Activated CD8-positive, alpha-beta memory T cell treated with anti-CD3 and anti-CD28 coated beads for 48 hours (primary cell): ENCODE measurements at regions not wholly inside any gene's neighbourhood (a gene's known extent, or its start where the extent isn't known, plus 50 kb on each side); places are given as distances from the start of the nearest gene placed in this dataset.

Experiments
- DNase-seq, 3 experiments: peaks; one replicate each; pipeline ENCODE4 v3.0.0-alpha.2; 2020; ENCODE audit warnings: low read depth in 2 of 3, low spot score in 2 of 3

DNA sequence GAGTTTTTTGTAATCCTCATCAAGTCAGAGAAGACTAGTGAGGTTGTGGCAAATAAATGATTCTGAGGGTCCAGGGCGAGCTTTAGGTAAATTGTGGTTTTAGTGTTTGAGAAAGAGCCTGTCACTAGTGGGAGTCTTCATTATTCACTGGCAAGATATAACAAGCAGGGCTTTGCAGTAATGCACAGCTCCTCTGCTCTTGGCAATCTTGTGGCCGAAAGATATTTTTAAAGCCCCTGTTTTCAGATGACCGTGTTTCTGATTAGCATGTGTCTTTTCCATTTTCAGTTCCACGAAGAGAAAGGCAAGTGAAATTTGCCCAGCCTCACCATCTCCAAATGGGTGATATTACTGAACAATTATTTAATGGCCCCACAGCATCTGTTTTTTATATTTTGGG lies 154.0 kb upstream of the BCL6 start:
- DNase-seq: no peak

DNA sequence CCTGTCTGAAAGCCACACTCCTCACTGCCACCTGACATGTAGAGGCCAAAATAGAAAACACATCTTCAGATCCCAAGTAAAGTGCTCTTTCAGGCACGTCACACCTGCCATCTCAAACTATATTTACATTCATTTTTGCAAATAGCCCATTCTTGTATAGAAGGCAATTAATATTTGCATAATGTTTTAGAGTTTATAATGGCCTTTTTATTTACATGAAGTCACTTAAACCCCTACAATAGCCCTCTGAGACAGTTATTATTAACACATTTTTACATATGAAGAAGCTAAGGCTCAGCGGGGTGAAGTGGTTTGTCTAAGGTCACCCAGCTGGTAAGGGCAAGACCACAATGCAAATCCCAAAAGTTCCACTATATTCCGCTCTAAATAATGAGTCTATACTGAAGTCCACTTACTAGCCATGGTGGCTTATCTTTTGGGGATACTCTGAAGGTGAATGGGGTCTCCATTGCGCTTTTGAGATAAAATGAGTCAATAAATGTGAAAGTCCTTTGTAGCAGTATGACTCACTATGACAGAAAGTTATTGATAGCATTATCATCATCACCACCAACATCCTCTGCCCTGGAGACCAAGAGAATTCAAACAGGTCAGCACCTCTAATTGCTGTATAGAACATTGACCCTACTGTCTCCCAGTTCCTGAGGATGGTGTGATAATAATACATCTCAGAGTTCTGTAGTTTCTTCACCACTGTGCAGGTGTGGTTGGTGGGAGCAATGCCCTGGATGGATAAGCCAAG lies 155.9 kb upstream of the BCL6 start:
- no peak for DNase-seq

DNA sequence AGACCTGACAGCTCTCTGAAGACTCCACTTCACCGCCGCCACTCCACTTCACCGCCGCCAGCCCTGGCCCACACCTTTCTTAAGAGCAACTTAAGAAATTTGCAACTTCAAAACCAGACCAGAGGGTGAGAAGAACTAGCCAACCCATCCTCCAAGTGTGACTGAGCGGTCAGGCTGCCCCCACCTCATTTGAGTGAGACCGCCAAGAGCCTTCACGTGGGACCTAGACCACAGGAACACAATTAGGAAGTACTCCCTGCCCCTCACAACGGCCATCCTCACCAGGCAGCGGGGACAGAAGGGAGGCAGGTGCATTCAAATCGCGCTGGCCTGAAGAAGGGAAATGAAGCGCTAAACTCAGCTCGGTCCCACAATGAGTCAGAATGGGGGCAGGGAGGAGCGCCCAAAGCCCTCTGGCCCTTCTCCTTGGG lies 156.8 kb upstream of the BCL6 start:
- no peak for DNase-seq

DNA sequence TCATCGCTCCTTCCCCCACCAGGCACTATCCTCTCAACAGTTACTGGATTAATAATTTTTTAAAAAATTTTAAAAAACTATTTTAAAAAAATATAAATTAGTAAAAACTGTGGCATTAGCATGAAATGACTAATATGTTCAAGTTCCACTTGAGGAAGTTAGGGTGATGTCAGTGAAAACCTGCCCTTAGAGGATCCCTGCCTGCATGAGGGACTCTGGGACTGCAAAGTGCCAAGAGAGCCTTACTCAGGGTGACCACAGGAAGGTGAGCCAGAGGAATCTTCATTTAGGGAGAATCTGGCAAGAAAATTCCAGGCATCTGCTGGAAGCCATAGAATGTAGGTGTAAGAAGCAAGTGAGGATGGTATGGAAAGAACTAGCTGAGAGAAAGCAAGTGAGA lies 157.7 kb upstream of the BCL6 start:
- DNase-seq: no peak

DNA sequence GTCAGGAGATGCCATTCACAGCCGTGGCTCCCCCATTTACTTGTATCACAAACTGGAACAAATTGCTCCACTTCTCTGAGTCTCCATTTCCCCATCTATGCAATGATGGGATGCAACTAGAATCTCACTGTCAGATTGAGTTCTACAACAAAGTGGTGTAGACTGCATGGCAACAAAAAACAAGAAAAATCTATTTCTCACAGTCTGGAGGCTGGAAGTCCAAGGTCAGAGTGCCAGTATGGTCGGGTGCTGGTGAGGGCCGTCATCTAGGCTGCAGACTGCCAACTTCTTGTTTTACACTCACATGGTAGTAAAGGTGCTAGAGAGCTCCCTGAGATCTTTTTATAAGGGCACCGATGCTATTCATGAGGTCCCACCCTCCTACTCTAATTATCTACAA lies 158.4 kb upstream of the BCL6 start:
- DNase-seq: no peak

DNA sequence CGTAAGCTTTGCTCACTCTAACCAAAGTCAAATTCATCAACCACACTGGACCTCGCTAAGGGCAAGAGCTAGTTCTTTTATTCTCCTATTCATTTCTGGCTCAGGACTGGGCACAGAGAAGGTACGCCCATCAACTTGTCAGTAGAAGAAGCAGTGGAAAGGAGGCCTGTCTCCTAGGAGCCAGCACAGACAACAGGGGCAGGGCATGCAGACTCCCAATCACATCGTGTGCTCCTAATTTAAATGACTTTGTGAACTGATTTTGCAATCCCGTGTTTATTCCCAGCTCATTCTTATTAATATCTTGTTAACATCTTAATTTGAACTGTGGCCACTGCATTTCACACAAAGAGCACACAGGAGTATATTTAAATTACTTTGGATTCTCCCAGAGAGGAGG lies 161.1 kb upstream of the BCL6 start:
- no peak for DNase-seq

DNA sequence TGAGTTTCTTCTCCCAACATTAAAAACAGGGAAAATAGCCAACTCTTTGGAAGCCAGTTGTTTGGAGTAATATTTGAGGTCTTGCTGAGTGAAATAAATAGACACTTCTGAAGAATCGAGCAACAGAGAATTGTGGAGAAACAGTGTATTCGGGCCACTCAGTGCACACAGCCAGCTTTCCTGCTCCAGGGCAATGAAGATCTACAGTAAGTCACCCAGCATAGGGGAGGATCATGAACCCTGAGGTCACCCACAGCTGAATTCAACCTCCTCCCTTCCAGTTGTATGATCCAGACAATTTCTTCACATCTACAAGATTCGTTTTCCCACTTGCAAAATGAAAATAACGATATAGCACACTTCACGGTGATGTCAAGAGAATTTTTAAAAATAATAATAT lies 161.7 kb upstream of the BCL6 start:
- no peak for DNase-seq

DNA sequence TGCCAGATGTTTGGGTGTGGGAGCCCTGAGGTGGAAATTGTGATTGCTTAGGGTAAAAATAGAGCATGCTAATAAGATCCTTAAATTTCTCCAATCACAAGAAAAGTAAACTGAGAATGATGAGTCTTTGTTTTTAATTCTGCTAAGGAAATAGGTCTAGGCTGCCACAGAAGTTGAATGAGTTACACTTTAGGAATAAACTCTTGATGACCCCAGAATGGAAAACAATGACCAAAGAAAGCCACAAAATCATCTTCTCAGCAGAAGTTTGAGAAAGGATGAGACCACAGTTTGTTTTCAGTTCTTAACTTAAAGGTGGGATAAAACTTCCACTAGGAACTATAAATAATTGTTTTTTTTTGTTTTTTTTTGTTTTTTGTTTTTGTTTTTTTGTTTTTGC lies 164.6 kb upstream of the BCL6 start:
- DNase-seq: no peak

DNA sequence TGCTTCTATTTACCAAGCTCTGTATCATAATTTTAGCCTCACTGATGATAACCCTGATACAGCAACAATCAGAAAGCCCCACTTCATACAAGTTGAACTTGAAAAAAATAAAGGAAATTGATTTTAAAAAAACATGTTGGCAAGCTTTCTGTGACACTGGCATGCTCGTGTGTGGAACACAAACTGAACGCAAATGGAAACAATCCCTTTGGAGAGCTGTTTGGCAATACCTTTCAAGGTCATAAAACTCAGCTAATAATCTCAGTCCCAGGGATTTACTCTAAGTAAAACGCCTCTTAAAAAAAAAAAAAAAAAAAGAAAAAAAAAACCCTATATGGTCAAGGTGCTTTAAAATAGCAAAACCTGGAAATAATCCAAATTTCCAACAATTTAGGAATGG lies 166.7 kb upstream of the BCL6 start:
- no peak for DNase-seq

DNA sequence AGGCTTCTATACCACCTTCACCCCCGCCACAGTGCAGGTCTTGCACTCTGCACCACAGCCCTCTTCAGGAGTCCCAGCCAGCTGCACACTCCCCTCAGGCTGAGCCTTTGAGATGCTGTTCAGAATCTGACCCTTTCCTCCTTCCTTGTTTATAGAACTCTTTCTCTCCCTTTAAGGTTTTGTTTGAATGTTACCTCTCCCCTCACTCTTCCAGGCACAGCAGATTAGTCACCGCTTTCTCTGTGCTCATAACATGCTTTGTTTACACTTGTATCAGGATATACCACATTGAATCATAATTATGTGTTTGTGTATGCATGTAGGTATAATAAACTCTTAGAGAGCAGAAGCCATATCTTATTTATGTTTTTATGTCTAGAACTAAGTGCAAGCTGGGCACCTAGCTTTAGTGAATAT lies 168.4 kb upstream of the BCL6 start:
- DNase-seq: no peak

DNA sequence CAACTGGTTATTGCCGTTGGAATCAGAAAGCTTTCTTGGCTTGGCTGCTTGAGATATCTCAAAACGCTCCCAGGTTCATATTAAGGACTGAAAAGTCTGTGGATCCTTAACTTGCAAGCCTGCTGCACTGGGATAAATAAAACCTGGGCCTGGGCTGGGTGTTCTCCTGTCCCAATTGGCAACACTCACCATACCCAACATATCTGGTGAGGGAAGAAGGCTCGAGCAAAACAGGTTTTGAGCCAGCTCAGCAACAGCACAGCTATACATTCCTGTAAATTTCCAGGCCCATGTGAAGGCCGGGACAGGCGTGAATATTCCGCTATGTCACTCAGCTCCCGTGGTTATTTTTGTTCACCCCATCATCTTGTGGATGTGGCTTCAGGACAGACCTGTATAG lies 169.0 kb upstream of the BCL6 start:
- DNase-seq: no peak

DNA sequence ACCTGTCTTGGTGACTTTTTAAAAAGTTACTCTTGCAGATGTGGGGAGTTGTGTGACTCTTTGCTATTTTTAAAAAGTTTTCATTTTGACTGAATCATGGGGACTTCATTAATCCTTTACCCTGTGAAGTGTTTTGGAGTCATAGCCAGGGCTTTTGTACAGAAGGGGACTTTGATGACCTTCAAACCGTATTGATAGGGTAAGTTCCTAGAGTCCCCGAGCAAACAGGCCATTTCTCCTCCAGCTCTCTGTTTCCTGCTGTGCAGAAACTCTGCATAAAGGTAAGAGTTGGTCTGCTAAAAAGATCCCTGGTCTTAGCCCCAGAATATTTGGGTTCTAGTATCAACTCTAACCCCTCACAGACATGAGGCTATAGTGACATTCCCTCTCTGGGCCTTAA lies 170.8 kb upstream of the BCL6 start:
- DNase-seq: no peak

DNA sequence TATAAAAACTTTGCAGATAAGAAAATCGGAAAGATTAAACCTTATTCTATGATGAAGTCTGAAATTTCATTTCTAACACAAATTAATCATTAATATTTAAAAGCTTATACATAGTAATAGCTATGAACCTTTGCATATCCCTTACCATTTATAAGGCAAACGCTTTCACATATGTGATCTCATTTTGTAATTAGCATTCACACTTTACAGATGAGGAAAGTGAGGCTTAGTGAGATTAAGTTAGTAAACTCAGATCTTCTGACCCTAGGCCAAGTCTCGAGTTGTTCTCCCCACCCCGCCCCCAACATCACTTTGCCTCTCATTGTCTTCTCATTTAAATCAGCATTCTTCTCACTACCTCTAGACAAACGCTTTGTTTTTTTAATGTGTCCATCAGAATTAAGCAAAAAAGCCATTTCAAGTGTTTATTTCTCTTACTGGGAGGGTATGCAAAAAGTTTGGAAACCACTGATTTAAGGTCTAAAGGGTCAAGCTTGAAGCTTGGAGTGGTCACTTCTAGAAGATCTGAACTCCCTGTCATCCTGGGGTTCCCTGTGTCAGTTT lies 172.9 kb upstream of the BCL6 start:
- DNase-seq: no peak

DNA sequence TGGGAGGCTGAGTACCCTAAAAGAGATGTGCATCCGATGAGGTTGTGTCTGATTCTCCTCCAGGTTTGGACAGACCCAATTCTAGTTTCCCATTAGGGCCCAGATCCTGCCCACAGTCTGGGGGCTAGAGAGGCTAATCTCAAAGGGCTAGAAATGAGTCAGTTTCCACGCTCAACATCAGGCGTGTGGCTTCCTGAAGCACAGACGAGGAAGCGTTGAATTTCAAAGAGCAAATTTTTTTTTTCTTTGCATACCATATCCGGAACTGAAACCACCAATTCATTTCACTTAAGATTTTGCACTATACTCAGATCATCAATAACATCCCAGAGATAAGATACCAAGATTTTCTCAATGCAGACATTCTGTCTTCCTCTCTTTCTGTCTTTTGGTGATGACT lies 173.8 kb upstream of the BCL6 start:
- peak in 1 of 3 experiments; percentile 35 for DNase-seq

DNA sequence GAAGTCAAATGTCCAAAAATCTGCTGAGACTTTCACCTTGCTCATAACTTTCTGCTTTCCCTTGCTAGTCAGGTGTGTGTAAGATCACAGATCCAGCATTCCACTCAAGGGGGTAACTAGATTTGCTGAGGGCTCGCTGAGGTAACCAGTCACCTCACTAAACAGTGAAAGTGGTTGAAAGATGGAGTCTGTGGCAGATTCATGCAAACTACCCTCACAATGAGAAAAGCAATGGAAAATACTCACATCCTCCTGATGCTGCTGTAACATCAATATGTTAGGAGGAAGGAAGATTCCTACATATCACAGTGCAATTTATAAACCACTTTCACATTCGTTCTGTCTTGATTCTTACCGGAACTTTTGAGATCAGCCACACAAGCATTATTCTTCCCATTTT lies 174.3 kb upstream of the BCL6 start:
- no peak for DNase-seq

DNA sequence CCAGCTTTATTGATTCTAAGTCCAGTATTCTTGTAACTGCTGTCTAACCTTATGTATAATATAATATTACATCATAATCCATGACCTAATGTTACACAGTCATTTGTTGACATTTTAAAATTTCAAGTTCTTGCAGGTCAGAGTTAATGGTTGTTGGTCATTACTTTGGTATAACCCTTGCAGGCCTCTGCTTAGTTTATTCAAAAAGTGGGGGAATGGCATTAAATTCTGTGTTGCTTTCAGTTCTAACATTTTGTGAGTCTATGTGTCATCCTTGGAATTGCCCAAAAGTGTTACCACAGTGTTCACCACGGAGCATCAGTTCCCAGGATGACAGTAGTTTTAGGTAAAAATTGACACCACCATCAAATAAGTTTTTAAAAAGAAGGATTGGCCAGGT lies 174.8 kb upstream of the BCL6 start:
- no peak for DNase-seq

DNA sequence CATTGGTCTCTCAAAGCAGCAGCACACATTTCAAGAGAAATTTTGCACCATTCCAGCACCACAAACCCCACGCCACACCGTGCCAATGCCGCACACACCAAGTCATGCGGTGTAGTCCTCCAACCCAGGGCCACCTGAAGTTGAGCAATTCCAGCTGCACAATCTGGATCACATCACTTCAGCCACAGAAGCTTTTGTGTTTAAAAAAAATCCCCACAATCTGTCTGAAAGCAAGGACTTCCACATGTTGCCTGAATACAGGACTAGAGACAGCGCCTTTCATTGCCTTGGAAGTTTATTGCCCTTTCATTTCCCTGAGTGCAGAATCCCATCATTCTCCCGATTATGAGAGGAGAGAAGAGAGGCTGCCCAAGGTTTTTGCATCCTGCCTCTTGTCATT lies 175.6 kb upstream of the BCL6 start:
- DNase-seq: no peak

DNA sequence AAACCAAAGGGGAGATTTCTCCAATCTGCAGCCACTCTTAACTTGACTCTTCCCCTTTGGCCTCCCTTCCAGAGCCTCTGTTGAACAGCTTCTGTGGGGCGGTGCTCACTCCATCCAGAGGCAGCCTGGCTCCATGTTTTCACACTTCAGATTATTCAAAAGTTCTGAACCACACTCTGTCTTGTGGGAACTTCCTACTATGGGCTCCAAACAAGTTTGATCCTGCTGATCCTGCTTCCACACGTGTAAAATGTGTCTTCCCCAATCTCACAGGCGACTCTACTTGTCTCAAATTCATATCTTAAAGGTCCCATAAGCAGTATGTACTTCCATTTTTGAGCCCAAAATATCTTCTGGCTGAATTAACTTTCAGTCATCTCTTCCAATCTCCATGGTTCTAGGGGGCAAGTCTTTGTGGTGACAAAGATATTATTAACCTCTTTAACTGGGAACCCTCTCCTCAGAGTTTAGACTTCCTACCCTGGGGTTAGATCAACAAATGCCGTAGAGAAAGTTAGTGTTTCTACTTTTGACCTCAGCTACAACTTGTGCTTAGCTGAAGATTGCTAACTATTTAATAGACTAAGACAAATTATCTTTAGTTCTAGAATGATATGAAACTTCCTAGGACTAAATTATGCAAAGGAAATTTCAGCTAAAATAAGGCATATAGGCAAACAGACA lies 176.3 kb upstream of the BCL6 start:
- no peak for DNase-seq

DNA sequence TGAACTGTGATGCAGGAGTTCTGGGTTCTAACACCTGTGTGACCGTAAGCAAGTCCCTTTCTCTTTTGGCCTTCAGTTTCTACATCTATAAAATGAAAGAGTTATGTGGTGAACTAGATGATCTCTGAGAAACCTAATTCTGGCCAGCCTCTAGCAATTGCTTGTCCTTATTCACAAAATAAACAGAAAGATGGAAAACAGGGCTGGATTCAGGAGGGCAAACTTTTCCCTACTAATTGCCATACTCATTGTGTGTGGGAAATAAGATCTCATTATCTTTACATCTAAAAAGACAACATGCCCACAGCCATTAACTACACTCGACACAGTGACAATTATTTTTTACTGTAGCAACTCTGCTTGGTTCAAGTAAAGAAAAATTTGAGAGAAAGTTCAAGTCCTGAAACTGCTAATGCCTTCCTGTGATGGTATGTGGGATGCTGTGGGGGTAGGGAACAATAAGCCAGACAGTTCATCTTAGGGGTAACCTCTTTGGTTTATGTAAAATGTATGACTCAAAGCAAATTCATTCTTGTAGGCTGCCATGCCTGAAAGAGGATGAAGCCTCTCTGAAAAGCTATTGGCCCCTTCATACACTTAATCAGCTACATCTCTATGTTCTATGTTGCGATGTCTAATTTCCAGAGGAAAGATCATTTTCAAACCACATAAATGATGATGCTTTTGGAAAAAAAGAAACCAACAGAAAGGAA lies 177.6 kb upstream of the BCL6 start:
- DNase-seq: no peak

DNA sequence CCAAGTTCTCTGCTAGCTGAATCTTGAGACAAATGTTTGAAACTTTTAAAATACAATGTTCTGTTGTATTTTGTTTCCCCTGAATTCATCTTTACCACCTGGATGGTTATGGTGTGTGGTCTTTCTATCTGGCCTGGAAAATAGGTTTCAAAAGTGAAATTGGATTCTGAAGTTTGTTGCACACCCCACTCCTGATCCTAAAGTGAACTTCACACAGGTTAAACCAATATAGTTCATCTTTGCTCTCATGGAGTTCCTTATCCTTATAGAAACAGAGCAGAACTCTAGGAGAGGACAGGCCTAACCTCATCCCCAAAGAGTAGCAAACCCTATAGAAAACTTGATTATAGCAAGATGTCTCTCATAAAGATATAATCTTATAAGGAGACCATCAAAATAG lies 179.4 kb upstream of the BCL6 start:
- DNase-seq: no peak

DNA sequence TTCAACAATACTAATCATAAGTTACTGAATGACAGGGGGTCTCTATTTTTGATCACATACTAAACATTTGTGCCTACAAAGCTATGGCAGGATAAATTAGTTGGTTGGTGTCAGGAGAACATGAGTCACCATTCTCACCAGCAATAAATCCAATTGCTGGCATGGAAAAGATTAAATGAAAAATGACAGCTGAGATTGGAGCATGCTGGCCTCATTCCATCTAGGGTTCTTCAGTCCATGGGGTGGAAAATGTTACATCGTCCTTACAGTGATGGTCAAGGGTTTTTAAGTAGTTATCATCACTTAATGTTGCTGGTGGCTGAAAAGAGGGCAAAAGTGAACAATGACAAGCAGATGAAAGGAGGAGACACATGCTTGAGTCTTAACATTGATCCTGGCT lies 180.1 kb upstream of the BCL6 start:
- no peak for DNase-seq

DNA sequence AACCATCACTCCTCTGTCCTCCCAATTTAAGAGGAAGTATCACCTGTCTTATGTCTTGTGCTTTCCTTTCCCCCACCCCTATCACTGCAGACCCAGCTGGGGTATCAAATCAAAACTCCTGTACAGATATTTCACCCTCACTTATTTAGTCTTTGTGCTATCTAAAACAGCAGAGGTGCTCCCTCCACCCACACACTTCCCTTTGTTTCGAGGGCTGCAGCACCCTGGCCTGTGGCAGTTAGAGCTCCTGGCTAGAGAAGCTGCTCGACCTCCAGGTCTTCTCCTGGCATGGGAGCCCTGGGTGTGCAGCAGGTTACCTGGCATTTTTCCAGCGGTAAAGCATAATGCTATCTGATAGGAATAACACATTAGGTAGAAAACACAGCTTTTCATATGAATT lies 181.4 kb upstream of the BCL6 start:
- DNase-seq: no peak
